Upper lobe of left lung (tissue), 4 donors: ENCODE measurements at regions not wholly inside any gene's neighbourhood (a gene's known extent, or its start where the extent isn't known, plus 50 kb on each side); places are given as distances from the start of the nearest gene placed in this dataset.

ENCODE experiments used
- POLR2AphosphoS5 ChIP-seq, 2 donors: sonication (generic); formaldehyde crosslinking; IDR thresholded peaks; one replicate each; pipeline ENCODE4 v1.5.1; 2017; ENCODE audit warnings: antibody characterized with exemption in 2 of 2
- TF ChIP-seq, protein P1 (sequence below), 6 experiments: fragments of 450-650 bp in 4 of 6; fragments of 200-600 bp in 2 of 6; sonication (generic) in 2 of 6; IDR thresholded peaks; one replicate each; pipeline ENCODE4 v1.5.1; 2016 to 2019; ENCODE audit warnings: antibody characterized with exemption in 6 of 6

DNA sequence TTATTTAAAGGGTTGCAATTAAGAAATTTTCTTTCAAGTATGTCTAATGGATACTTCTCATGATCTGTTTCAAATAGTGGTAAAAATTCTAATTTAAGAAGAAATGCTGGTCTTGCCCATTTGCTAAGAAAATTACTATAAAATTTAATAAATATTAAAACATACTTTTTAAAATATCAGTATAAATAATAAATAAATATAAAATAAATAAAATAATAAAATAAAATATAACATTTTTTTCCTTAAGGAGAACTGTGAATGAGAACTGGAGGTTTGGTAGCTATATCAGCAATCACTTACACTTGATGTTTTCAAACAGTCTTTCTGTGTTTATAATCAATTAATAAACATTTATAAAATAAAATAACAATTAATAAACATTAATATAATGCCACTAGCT is 266.1 kb downstream of the HGF start:
- TF ChIP-seq, protein P1, sequence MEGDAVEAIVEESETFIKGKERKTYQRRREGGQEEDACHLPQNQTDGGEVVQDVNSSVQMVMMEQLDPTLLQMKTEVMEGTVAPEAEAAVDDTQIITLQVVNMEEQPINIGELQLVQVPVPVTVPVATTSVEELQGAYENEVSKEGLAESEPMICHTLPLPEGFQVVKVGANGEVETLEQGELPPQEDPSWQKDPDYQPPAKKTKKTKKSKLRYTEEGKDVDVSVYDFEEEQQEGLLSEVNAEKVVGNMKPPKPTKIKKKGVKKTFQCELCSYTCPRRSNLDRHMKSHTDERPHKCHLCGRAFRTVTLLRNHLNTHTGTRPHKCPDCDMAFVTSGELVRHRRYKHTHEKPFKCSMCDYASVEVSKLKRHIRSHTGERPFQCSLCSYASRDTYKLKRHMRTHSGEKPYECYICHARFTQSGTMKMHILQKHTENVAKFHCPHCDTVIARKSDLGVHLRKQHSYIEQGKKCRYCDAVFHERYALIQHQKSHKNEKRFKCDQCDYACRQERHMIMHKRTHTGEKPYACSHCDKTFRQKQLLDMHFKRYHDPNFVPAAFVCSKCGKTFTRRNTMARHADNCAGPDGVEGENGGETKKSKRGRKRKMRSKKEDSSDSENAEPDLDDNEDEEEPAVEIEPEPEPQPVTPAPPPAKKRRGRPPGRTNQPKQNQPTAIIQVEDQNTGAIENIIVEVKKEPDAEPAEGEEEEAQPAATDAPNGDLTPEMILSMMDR (IDR thresholded peaks at IDR 0.05), result no peak
- TF ChIP-seq POLR2AphosphoS5 (IDR thresholded peaks at IDR 0.05), result no peak
